Fibroblast of skin of left quadriceps (primary cell): ENCODE measurements at regions not wholly inside any gene's neighbourhood (a gene's known extent, or its start where the extent isn't known, plus 50 kb on each side); places are given as distances from the start of the nearest gene placed in this dataset.

ENCODE experiments used
- DNase-seq, 2 experiments: peaks; one replicate each; pipeline ENCODE4 v3.0.0-alpha.2; 2013; ENCODE audit warnings: low read depth in 2 of 2

DNA sequence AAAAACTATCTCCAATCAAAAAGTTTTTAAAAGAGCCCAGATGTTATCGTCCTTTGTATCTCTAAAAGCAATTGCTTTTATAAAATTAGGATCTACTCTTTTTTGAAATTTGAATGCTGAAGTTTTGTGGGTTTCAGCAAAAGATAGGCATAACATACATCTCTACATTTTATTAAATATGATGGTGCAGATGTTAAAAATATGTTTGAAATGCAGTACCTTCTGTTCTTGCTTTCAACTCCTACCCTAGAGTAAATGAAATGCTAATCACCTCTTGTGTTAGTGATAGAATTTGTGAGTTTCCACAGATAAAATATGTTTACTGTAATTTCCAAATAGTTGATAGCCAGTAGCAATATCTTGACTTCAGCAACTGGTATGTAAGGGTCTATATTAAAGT lies 95.7 kb upstream of the VPREB1 start:
- no peak for DNase-seq

DNA sequence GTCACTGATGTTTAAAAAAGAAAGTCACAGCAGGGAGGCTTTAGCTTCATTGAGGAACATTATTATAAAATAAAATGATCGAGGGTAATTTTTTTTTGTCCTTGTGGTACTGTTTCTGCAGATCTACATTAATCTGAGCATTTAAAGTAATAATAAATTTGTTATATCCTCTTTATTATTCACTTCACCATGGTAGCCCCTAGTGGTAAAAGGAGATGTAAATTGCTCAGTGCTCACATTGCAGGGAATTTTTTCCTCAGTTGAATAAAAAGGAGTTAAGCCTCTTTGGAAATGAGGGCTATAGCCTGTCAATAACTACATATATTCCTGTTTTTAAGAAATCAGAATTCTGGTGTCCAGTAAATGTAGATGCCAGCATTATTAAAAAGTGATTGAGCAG lies 99.7 kb upstream of the VPREB1 start:
- no peak for DNase-seq

DNA sequence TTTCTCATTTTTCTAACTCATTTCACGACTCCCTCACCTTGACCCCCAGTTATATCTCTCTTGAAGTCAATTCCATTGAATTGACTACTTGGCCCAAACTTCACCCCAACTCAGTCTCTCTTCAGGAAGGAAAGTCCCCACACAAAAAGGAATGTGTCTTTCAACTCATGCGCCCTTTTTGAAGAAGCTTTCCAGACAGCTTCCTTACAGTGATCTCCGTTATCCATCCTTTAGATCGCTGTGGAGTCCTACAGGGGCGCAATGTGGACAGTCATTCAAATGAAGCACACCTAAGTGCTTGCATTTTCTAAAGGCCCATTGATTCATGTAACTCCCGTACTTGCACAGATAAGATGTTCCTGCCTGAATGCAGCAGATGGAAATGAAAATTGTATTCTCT lies 101.1 kb upstream of the VPREB1 start:
- DNase-seq = no peak

DNA sequence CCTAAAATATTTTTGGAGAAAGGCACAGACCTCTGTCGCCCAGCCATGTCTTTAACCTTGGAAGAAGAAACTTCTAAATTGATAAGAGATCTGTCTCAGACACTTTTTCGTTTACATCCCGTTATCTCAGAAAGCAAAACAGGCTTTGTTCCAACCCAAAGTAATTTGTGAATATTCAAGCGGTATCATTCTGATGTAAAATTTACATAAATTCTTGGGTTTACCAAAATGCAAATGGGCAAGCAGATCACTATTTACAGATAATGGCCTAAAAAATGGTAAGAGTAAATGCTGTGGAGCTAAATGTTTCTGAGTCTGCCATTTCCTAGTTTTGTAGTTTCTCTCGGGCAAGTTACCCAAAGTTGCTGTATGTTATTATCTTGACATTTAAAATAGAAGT lies 101.9 kb upstream of the VPREB1 start:
- DNase-seq = no peak

DNA sequence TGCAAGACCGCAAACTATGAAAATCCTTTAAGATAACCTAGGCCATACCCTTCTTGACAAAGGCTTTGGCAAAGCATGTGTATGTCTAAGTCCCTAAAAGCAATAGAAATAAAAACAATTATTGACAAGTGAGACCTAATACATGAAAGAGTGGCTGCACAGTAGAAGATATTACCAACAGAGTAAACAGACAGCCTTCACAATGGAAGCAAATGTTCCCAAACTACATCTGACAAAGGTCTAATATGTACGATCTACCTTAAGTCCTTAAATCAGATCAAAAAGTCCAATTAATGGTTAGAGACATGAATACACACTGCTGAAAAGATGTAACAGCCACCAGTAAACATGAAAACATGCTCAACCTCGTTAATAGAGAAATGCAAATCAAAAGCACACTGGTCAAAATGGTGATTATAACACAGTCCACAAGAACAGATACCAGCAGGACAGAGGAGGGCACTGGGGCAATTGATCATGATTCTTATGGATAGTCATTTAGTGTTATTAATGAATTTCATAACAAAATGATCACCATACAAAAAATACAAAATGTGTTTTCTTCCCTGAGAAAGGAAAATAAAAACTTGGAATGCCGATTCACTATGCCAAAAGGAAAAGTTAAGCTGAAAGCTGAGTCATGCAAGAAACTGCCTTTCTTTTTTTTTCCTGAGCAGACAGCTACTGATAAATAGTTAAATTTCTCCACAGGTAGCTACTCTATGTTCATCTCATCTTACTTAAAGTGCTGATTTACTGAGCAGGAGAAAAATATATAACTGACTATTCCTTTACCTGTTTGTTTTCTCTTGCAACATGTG lies 102.6 kb upstream of the VPREB1 start:
- DNase-seq = no peak

DNA sequence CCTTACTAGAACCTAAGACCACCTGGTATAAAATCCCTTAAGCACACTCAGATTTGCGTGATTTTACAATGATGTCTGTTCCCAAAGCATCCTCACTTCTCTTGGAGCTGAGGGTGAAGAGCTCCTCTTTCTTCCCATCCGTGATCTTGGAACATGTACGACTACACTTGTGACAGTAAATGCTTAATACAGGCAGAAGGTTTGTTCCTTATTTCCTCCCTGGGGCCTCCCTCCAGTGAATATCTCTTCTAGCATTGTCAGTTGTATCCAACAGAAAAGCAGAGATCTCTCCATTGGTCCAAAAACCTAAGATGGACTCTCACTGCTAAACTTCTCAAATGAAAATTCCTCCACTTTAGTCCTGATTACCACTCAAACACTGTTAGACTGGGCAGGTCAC lies 103.6 kb upstream of the VPREB1 start:
- DNase-seq = no peak

DNA sequence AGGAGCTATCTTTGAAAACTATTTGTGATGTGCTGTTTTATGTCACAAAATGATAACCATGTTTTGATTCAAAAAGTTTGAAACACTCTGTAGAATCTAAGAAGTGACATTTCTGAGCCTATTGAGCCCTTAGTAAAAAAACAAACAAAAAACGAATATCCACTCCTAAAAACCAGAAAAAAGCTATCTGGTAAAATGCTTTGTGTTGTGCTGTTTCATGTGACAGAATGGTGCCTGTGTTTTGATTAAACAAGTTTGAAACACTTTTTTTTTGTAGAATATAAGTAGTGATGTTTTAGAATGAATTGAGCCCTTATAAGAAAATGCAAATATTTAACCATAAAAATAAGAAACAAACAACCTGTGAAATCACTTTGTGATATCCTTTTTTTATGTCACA lies 105.2 kb upstream of the VPREB1 start:
- no peak for DNase-seq

DNA sequence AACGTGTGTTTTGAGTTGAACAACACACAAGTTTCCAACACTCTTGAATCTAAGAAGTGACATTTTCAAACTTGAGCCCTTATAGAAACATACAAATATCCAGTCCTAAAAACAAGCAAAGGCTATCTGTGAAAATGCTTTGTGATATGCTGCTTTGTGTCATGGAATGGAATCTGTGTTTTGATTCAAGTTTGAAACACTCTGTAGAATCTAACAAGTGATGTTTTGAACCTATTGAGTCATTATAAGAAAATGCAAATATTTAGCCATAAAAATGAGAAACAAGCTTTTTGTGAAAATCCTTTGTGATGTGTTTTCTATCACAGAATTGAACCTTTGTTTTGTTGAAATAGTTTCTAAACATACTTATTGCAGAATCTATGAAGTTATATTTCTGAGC lies 105.7 kb upstream of the VPREB1 start:
- no peak for DNase-seq

DNA sequence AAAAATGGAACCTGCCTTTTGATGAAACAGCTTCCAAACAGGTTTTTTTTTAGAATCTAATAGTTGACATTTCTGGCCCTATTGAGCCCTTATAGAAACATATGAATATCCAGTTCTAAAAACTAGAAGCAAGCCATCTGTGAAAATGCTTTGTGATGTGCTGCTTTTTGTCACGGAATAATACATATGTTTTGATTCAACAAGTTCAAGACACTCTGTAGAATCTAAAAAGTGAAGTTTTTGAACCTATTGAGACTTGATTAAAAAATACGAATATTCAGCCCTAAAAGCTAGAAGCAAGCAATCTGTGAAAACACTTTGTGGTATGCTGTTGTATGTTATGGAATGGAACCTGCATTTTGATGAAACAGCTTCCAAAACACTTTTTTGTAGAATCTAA lies 106.7 kb upstream of the VPREB1 start:
- DNase-seq = no peak

DNA sequence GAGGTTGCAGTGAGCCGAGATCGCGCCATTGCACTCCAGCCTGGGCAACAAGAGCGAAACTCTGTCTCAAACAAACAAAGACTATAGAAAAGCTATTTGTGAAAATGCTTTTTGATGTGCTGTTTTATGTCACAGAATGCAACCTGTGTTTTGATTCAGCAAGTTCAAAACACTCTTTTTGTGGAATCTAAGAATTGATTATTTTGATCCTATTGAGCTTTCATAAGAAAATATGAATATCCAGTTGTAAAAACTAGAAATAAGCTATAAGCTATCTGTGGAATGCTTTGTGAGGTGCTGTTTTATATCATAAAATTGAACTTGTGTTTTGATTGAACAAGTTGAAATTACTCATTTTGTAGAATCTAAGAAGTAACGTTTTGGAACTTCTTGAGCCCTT lies 110.7 kb upstream of the VPREB1 start:
- no peak for DNase-seq

DNA sequence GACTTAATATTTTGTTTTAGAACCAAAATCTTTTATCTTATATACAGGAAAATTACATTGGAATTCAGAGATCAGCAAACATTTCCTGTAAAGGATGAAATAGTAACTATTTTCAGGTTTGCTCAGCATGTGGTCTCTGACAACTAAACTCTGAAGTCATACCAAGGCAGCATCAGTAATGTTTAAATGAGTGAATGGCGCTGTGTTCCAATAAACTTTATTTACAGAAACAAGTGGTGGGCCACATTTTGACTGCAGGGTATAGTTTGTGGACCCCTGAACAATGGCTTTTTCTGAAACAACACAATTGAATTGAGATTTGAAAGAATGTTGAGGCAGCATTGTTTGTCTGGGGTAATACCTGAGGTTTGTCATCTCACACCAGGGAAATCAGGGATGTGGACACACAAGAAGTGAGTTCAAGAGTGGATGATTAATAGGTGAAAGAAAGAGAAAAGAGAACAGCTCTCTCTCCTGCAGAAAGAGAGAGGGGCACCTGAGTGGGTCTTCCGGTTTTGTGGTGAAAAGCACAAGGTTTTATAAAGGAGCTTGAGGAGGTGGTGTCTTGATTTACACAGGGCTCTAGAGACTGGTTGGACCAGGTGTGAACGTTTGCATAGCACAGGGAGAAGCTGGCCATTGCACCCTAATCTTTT lies 113.5 kb upstream of the VPREB1 start:
- no peak for DNase-seq

DNA sequence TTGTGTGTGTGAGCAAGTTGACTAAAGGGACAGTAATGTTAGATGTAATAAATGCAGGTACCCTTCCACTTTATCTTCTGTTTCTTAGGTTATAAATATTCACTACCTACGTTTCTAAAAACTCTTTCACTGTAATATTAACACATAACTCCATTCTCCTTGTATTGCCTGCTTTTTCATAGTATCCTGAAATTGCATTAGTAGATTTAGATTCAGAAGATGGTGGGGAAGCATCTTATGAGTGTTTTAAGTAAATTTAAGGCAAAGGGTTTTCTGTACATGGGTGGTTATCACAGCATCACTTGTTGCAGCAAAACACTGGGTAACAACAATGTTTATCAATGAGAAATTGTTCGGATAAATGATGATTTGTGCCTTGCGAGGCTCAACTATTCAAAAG lies 115.2 kb upstream of the VPREB1 start:
- no peak for DNase-seq

DNA sequence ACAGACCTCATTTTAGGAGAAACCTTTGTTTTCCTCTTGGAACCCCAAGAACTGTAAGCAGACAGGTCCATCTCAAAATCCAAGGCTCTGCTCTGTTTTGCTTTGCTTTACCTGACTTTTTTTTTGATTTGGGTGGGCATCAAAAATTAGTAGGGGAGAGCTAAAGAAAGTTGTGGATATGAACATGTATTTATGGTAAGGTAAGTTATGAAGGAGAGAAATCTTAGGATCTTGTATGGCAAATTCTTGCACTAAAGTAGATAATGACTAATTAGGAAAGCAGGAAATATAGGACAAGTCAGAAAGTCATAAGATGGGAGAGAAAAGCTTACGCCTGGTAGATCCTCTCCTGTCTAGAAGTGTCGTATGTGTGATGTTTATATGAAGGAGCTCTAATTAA lies 116.1 kb upstream of the VPREB1 start:
- DNase-seq = no peak

DNA sequence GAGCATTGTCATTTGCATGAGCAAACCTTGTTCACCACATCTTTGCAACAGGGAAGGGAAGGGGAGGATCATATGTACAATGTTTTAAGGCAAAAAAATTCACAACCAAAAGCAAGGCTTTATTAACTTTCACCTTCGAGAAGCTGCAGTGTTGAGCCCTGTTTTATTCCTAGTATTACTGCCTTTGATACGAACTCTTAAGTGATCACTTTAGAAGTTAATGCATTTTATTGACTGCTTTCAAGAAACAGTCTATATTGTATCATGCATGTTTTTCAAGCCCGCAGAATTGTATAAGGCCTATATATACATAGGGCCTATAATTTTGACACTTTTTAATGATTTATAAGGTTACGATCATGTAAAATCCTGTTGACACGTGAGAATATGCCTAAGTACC lies 117.5 kb upstream of the VPREB1 start:
- DNase-seq = no peak

DNA sequence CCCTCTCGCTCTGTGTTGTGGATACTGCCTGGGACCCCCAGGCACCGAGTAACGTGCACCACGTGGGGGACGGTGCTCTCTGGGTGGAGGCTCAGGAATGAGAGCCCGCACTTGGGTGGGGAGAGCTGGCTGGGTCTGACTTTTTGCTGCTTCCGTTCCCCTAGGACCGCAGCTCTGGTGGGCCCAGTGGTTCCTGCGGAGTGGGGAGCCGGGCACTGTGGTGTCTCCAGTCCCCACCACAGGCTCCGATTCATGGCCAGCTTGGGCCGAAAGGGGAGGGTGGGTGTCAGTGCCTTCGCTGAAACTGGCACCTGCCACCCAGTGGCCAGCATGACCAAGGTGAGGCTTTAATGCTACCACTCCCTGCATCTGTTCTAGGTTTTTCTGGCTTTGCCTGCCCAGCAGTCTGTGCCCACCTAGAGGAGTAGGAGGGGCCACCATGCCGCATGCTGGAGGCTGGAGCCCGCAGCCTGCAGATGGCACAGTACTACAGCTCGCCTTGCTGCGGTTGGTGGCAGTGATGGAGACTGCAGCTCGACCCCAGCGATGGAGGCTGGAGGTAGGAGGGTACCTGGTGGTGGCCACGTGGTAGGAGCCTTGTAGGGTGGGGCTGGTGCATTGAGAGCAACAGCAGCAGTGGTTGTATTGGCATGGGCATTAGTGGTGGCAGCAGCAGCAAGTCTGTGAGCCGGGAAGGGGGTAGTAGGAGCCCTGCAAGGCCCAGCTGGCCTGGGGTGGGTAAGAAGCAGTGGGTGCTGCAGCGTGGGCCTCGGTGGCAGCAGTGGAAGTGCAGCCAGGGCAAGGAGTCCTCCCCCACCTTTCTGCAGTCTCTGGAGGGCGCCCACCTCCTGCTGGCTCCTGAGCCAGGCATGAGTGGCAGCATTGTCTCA lies 118.8 kb upstream of the VPREB1 start:
- DNase-seq = no peak

DNA sequence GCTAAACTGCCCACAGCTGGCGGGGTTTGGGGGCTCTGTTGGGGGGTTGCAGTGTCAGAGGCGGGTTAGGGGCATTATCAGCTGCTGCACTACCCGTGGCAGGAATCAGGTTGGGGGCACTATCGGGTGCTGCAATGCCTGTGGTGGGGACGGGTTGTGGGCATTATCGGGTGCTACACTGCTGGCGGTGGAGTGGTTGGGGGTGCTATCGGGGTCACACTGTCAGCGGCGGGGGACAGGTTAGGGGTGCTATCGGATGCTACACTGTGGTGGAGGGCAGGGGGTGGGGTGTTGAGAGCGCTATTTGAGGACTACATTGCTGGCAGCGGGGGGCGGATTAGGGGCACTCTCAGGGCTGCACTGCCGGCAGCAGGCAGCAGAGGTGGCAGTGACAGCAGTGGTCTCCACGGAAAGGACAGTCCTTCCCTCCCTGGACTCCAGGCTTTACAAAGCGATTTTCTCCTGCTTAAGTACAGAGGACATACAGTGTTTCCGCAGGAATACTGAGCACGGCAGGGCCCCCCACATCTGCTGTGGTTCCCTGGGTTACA lies 119.5 kb upstream of the VPREB1 start:
- no peak for DNase-seq

DNA sequence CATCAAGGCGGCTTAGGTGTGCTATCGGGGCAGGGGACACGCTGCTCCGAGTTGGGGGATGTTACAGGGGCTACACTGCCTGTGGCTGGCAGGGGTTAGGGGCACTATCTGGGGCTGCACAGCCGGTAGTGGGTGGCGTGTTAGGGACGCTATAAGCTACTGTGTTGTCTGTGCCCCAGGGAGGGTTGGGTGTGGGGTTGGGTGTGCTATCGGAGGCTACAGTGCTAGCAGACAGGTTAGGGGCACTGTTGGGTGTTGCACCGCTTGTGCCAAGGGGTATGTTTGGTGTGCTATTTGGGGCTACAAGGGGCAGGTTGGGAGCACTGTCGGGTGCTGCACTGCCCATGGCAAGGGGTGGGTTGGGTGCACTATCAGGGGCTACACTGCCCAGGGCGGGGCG lies 120.2 kb upstream of the VPREB1 start:
- no peak for DNase-seq

DNA sequence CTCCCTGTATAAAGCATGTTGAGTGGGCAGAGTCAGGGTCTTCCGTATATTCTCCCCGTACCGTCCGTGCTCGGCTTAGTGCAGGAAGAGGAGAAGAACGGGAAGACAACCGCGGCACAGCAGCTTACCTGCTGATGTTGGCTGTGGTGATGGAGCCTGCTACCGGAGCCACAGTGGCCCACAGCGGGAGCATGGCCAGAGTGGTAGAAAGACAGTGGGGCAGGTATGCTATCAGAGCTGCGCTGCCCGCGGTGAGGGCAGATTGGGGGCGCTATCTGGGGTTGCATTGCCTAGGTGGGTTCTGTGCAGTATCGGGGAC lies 120.7 kb upstream of the VPREB1 start:
- no peak for DNase-seq

DNA sequence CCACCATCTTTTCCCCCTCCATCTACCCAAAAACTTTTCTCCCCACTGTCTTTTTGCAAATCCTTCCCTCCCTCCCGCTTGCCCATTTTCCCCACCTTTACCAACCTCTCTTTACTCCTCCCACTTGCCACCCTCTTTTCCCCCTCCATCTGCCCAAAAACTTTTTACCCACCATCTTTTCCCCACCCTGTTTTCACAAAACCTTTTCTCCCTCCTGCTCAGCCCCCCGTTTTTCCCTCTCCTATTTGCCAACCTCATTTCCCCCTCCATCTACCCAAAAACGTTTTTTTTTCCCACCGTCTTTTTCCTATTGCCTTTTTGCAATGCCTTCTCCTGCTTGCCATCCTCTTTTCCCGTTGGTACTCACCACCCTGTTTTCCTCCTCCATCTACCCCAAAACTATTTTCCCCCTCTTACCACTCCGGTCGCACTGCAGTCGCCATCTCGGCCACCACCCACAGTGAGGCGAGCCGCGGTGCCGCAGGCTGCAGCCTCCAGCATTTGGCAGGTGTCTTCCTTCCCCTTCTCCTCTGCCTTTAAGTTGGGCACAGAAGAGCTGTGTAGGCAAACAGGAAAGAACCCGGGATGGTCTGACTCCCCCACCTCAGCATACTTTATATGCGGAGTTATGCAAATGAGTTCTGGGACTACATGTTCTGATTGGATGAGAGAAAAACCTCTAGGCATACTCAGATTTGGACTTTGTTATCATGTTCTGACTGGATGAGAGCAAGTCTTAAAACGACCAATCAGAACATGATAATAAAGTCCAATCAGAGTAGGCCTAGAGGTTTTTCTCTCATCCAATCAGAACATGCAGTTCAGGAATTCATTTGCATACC lies 121.2 kb upstream of the VPREB1 start:
- no peak for DNase-seq

DNA sequence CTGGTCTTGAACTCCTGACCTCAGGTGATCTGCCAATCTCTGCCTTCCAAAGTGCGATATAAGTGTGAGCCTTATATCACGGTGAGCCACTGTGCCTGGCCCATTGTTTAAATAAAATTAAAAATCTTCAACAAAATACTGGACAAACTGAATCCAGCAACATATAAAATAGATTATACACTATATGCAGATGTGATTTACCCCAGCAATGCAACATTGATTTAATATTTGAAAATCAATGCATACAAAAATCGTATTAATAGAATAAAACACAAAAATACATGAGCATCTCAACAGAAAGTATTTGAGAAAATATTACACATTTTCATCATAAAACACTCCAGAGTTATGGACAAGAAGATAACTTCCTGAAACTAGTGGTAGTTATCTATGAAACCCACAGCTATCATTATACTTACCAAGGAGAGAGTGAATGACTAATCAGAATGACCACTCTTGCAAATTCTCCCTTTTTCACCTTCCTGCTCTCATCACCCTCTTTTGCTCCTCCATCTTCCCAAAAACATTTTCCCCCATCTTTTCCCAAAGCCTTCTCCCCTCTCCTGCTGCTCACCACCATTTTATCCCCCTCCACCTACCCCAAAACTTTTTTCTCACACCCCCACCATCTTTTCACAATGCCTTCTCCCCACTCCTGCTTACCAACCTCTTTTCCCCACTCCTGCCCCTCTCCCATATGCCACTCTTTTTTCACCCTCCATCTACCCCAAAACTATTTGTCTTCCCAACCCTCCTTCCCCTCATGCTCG lies 122.1 kb upstream of the VPREB1 start:
- no peak for DNase-seq

DNA sequence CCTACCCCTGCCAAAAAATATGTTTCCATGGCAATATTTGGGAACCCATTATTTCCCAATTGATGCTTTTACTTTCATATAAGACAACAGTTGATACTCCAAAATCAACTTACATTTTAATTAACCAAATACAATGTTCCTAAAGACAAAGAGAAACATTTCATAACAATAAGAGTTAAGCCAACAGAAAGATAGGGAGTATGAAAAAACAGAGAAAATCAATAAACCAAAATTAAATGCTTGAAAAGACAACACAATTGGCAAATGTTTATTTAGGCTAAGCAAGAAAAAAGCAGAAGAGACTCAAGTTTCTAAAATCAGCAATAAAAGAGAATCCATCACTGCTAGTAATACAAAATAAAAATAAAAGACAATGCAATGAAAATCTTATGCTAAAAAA lies 123.1 kb upstream of the VPREB1 start:
- no peak for DNase-seq
